NK-92 treated with Interleukin-12 subunit alpha and Interleukin-12 subunit beta, amount 100 ng/mL, for 24 hours (cell line): ENCODE measurements at regions not wholly inside any gene's neighbourhood (a gene's known extent, or its start where the extent isn't known, plus 50 kb on each side); places are given as distances from the start of the nearest gene placed in this dataset.

Source experiments
- DNase-seq: peaks from one replicate; lab custom pipeline; 2025; lab: John Stamatoyannopoulos, UW

DNA sequence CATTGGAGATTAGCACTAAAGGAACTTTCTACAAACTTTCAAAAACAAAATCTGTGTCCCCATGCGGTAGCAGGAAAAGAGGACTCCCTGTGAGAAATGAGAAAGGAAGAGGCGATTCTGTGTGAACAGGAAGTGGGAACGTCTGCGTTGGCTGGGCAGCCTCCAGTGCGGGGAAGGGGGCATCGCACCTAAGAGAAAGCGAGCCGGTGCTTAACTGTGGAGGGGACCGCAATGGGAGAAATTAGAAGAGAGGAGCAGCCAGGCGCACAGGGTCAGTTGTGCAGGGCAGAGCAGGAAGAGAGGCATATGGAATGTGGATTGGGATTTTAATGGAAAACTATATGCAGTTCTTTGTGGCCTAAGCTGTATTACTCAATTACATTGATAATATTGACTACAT lies 77.4 kb upstream of the DOCK9 start:
- no peak for DNase-seq

DNA sequence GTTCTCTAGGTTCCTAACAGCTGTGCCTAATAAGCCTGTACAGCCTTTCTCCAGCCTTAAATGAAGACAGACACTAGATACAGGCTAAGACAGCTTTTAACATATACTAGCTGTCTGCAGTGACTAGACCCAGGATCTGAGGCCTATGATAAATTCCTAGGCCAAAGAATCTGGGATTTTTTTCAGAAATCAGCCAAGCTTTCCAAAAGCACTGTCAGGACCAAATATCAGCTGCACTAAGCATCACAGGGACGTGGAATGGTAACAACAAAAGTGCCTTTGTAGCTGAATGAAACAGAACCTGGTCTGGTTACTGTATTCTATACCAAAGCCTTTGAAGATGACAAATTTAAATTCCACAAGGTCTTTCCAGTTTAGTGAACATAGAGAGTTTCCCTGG lies 77.9 kb upstream of the DOCK9 start:
- DNase-seq = no peak

DNA sequence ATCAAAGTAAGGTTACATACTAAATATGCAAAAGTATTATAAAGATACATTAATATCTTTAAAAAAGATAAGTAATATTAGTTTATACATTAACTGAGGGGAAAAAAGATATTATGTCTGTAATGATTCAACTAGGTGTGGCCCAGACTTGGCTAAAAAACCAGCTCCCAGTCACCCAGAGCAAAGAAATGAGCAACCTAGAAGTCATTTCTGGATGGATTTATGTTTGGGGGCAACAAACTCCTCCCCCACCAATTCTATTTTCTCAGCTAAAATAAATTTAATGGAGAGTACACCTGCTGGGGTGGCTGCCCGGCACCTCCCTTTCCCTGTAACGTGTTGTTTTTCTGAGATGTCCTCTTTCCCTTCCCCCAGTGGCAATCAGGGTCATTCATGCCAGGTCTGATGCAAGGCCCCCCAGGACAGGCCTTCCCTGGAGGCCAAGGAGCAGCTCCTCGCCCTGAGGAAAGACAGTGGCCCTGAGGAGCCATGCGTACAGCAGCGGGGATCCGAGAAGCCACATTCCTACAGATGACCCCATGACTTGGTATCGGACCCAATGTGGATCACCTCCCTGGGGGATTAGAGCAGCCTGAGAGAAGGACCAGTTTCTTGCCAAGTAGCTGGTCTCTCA lies 78.6 kb upstream of the DOCK9 start:
- no peak for DNase-seq

DNA sequence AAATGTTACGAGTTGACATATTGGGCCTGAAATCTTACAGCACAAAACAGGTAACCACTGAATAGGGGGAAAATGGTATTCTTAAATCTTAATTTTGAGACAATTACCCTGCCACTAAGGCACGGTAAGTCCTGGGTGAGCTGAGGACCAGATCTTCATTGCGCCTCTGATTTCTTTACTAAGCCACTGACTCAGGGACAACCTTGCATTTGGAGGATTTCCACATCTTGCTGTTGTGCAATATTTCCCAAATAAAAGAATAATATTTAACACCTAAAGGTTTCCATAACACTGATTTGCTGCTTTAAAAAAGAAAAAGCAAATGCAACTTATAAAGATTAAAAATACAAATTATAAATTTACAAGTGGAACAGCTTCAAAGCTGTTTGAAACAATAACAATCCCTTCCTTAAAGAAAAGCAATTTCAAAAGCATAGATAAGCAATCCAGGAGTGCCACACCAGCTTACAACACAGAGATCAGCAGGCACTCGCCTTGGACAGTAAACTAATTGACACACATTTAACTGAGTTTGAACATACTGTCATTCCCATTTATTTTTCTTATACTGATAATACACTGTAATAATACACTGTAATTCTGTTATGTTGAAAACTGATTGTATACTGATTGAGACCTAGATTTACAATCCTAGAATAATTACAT lies 79.6 kb upstream of the DOCK9 start:
- DNase-seq = no peak

DNA sequence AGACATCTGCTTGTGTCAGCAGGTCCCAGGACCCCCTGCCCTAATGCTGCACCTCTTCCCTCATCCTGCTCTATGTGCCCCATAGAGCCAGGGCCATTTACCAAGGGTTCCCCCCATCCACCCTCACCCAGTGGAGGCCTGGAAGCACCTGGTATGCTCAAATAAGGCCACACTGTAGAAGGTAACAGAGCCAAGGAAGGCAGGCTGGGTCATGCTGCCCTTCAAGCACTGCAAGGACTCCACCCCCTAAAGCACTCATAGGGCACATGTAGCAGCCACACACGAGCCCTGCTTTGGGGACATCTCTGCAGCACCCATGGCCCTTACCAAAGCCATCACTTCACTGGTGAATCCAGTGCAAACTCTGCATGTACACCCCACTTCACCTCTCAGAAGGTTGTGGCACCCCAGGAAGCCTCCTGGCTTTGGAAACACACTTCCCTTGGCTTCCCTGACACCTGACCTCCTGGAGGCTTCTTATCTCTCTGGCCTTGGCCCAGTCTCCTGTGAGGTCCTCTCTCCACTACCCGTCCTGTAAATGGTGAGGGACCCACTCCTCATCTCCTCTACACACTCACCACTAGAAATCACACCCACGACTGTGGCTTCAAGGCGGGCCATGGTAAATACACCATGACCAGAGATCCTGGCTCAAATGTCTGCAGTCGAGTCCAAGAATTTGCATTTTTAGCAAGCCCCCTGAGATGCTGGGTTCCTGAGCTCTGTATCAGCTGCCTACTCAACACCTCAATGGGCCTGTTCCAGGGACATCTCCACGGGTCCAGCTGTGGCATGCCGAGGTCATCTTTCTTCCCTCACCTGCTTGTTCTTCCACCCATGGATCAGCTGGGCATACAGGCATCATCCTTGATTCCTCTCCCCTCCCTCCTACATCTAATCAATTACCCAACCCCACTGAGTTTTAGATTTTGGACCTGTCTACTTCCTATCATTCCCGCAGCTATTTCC lies 80.9 kb upstream of the DOCK9 start:
- no peak for DNase-seq

DNA sequence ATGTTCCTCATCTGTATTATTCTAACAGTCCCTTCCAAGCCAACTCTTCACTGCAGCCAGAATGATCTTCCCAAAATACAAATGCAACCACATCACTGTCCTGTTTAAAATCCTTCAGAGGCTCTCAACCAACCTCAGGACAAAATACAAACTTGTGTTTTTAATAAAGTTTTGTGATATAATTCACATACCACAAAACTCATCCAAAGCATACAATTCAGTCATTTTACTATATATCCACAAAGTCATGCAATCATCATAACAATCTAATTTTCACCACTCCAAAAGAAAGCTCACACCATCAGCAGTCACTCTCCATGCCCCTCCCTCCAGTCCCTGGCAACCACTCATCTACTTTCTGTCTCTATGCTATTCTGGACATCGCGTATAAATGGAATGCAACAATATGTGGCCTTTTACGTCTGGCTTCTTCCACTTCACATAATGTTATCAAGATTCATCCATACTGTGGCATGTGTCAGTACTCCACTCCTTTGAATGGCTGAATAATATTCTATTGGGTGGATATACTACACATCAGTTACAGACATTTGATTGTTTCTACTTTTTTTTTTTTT lies 81.7 kb upstream of the DOCK9 start:
- no peak for DNase-seq

DNA sequence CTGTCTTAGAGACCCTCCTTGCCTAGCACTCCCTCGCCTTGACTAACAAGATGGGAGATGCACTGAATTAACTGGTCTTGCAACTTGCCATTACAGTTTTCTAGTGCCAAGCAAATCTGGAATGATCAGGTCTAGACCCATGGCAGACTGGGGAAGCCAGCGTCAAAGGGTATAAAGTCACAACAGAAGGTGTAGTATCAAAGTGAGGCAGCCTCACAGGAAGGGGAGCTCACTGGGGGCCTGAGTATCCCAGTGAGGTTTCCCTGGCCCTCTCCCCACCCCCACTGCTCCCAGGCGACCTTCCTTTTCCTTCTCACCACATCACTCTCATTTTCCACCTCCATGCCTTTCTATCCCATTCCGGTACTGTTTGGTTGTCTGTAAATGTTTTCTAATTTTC lies 83.5 kb upstream of the DOCK9 start:
- DNase-seq = no peak

DNA sequence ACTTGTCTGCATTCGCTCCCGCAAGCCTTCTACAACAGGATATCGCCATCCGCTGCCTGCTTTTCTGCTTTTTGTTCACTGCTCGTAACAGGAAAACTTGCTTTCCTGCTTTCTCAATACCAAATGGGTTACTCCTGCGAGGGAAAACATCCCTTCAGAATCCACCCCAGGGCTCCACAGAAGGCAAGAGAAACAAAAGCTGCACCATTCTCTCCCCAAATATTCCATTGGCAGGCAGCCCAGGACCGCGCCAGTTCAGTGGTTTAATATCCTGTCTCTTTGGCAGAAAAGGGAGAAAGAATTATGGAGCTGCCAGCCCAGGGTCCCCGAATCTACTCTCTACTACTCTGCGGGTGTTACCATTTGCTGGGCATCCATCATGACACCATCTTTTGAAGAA lies 84.7 kb upstream of the DOCK9 start:
- DNase-seq = no peak

DNA sequence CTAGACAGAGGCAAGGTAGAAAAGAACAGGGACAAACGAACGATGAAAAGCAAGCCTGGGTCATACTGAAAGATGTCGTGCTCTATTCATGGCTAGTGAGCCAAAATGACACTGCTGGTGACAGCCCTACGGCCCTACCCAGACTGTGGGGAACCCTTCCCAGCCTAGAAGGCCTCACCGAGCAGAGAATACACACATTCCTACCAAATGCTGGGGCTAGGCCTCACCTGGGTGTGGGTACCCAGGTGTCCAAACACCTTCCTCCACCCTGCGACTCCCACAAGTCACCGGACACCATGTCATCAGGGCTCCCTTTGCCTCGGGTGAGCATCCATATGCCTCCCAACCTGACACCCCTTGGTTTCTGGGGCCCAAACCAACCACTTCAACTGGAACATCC lies 85.3 kb upstream of the DOCK9 start:
- no peak for DNase-seq

DNA sequence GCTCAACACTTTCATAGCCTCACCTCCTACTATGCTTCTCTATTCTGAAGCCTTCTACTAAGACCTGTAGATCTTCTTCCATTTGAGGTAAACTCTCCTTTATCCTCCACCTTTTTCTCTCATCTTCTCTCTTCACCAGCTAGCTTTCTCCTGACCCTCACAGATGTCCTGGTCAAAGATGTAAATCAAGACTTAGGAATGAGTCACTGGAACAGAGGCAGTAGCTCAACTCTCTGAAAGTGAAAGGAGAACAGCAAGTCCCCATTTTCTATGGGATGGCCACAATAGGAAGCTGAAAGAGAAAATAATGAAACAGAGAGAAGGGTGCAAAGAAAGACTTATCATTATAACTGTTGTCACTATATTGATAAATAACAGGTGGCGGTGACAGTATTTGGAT lies 86.1 kb upstream of the DOCK9 start:
- DNase-seq = no peak

DNA sequence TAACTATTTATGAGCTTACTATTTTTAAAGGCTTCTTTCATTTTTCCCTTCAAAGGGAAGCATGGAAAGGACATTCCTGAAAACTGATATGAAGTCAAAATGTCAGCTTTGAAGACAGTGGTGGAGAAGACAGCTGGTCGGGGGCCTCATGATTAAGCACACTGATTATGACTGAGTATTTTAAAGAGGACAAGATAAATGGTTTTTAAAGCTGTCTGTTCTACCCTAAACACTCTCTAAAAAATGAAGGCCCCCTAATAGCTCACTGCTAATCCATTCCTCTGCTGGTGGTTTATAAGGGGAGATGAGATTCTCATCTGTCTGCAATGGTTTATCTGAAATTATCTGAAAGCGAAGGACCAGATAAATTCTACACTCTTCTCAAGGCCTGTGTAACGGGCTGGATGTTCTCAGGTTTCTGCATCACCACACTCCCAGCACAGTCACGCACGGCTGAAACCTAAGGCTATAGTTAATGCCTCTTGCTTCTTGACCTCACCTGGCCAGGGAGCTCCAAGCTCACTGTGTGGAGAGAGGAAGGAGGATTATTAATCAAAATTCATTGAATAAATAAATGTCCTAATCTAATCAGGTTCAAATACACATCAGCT lies 86.9 kb upstream of the DOCK9 start:
- DNase-seq = no peak

DNA sequence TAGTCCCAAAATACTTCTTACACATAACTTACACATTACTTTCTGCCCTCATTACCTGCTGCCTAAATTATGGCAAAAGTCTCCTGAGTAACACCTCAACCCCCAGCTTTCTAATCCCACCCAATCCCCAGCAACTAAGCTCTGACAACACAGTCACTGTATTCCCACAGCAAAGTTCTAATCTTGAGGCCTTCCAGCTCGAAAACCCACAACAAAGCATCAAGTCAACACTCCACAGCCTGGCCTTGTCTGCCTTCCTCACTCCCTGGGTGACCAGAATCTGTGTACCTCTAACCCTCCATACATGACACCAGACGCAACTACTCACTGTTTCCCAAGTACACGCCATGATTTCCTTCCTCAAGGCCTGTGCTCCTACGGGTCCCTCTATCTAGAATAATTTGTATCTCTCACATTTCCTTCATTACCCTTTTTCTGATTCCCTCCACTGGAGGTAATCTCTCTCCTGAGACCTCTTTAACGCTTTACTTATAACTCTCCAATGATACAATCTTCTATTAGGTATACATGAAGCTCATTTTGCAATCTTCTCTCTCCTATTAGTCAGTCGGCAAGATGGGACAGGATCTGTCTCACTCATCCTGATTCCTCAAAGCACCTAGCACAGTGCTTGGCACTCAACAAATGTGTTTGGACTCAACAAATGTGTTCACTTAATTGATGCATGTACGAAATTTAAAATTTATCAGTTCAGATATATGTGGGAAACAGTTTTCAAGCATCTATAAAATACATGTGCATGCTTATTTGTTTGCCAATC lies 87.6 kb upstream of the DOCK9 start:
- no peak for DNase-seq

DNA sequence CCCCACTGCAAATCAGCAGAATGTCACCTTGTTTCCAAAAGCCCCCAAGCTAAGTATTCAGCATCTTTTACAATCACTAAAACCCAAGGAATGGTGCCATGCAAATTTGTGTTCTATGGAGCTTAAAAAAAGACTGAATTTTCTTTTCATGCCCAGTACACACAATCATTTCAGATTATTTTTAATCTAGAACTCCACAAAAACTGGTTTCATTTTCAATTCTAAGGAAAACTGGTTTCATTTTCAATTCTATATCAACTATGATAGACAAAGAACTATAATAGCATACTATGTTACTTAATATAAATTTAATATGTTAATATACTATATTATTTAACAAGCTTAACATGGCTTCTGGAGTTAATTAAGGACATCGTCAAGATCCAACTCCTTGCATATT lies 88.4 kb upstream of the DOCK9 start:
- DNase-seq = no peak

DNA sequence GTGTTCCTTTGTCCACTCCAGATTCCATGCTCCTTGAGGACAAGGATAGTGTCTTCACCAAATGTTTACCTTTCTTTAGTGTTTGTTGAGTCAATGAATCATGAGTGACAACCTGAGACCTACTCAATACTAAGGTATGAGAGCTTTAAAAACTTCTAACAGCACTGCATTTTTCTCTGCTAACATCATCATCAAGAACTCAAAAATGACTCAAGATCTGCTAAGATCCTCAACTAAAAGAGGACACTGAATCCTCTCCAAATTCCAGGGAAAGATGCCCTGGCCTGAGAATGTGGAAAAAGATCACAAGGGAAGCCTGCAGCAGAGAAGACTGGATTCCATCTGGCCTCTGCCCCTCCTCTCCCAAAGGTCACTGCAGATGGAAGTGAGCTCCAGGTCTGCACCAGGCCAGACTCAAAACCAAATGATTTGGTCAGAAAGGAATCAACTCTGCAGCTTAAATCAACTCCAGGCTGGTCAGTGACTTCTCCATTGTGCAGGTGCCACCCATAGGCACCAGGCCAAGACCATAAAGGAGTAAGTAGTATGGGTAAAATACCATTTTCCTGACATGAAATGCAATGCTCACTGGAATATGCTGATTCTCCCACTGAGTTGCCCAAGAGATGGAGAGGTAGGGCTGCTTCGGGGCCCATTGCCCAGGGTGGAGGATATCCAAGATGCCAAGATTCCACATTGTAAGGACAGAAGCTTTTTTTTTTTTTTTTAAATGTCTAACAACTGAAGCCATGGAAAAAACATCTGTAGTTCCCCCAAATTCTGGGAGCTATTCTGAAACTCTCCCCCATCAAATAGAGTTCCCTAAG lies 89.5 kb upstream of the DOCK9 start:
- no peak for DNase-seq

DNA sequence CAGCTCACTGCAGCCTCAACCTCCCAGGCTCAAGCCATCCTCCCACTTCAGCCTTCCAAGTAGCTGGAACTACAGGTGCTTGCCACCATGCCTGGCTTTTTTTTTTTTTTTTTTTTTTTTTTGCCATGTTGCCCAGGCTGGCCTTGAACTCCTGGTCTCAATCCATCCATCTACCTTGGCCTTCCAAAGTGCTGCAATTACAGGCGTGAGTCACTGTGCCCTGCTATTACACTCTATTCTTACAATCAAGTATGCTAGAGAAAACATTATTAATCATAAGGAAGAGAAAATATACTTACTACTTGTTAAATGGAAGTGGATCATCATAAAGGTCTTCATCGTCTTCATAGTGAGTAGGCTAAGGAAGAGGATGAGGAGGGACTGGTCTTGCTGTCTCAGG lies 93.3 kb upstream of the DOCK9 start:
- no peak for DNase-seq

DNA sequence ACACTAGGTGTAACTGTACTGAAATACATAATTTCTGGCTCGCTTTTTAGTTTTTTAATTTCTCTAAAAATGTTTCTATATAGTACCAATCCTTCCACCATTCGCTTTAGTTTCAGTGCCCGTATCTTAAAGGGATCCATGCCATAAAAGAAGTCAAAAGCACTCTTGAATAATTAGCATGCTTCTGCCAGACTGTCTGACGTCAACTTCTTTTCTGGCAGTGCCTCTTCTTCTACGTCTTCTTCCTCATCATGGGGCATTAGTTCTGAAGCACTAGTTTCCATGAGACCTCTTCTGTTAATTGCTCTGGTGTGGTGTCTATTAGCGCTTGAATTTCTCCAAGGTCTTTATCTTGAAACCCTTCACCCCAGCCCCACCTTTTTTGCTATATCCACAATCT lies 93.8 kb upstream of the DOCK9 start:
- no peak for DNase-seq

DNA sequence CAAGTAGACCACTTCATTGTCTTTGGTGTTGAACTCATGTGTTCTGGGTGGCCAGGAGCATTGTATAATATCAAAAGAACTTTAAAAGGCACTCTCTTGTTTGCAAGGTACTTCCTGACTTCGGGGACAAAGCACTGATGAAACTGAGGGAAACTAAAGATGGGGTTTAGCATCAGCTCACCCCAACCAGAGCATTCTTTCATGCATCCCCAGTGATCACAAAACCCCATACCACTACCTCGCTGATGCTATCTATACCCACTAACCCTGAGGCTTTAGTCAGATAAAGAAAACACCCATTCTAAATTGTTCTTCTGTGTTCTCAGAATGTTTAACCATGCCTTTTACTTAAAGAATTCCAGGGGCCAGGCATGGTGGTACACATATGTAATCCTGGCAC lies 94.5 kb upstream of the DOCK9 start:
- DNase-seq = no peak

DNA sequence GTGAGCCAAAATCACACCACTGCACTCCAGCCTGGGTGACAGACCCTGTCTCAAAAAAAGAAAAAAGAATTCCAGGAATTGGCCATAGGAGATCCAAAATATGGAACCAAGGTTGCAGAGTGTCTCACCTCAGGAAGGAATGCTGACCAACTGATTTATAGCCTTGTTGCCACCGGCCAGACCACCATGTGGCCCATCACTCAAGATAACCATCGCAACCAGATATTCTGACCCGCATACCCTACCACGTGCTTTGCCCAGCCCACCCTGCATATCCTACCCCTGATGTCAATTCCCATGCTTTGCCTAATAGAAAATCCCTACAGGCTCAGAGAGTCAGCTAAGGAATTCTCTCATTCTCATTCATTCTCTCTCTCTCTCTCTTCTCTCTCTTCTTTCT lies 95.1 kb upstream of the DOCK9 start:
- DNase-seq = no peak

DNA sequence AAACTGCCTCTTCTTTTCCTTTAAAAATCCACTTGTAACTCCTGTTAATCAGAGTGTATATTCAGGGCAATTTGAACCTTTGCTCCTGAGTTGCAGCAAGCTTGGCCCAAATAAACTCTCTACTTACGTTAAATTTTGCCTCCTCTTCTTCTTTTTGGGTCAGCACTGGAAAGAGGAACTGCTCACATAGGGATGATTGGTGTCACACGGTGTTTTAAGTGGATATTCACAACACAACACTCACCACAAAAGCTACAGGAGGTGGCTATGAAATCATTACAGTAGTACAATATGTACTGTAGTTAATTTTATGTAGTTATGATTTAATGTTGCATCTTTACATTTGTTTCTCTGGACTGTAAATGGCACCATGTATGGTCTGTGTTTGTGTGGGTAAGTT lies 96.8 kb upstream of the DOCK9 start:
- no peak for DNase-seq
